Prostate gland (tissue), 2 donors: ENCODE measurements at regions not wholly inside any gene's neighbourhood (a gene's known extent, or its start where the extent isn't known, plus 50 kb on each side); places are given as distances from the start of the nearest gene placed in this dataset.

ENCODE experiments used
- DNase-seq: peaks from one replicate; pipeline ENCODE4 v3.0.0-alpha.2; 2019; ENCODE audit warnings: low spot score
- H3K27ac ChIP-seq, 2 donors: fragments of 200-600 bp; sonication (generic); 2 replicates each; pipeline ENCODE4 v1.5.1; 2017 to 2019
- H3K27me3 ChIP-seq: fragments of 200-600 bp; sonication (generic); replicated peaks from 2 replicates; pipeline ENCODE4 v1.5.1; 2019; ENCODE audit not compliant: insufficient read depth
- H3K36me3 ChIP-seq, 2 donors: fragments of 200-600 bp; sonication (generic); 1 replicate in 1 of 2; 2 replicates in 1 of 2; pipeline versions ENCODE4 v1.5.1 to v1.8.1; 2017 to 2019
- H3K4me1 ChIP-seq: fragments of 200-600 bp; sonication (generic); replicated peaks from 2 replicates; pipeline ENCODE4 v1.5.1; 2019
- H3K4me3 ChIP-seq, 2 donors: fragments of 200-600 bp; sonication (generic); 2 replicates each; pipeline ENCODE4 v1.5.1; 2017 to 2019
- H3K9me3 ChIP-seq: fragments of 200-600 bp; sonication (generic); 2 replicates; pipeline ENCODE4 v1.5.1; 2017
- POLR2A ChIP-seq: fragments of 450-650 bp; IDR thresholded peaks from one replicate; pipeline ENCODE4 v1.6.1; 2016; ENCODE audit warnings: antibody characterized with exemption, mild to moderate bottlenecking
- POLR2AphosphoS5 ChIP-seq: sonication (generic); formaldehyde crosslinking; IDR thresholded peaks from one replicate; pipeline ENCODE4 v1.6.1; 2017; ENCODE audit warnings: antibody characterized with exemption
- WGBS: methylation state at CpG from one replicate; pipeline ENCODE4 v1.1.5; 2018; 5-methylcytosine and 5-hydroxymethylcytosine counted together
- intact Hi-C: fragments of 100-400 bp; cut with DNase I; formaldehyde crosslinking; loops from one replicate; pipeline ENCODE4 v1.14.2; 2022
- TF ChIP-seq, protein P1 (sequence below), 4 experiments: fragments of 200-600 bp in 2 of 4; fragments of 450-650 bp in 2 of 4; sonication (generic) in 2 of 4; IDR thresholded peaks; 1 replicate in 3 of 4; 2 replicates in 1 of 4; pipeline ENCODE4 v1.5.1; 2016 to 2019; ENCODE audit warnings: antibody characterized with exemption in 4 of 4, mild to moderate bottlenecking in 2 of 4, moderate library complexity in 2 of 4

DNA sequence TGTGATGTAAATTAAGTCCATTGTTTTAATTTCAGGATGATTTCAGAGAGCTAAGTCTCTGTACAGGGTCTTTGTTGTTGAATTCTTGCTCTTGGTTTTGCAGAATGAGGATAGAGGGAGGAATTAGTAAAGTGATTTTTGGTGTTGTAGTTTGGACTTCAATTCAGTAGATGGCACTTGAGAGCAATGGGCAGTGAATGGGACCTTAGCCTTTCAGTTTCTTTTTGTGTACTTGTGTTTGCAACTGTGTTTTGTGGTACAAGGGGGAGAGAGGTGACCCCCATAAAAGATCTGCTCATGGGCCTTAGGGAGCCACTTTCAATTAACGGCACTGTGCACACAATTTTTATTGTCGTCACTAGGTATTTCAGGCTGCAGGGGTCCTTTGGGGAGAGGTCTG lies 340.0 kb downstream of the DCAF12L2 start:
- H3K9me3 ChIP-seq, result no peaks in the 10 kb centered on the region
- intact Hi-C loops, result no loop called here
- no peak for TF ChIP-seq POLR2AphosphoS5
- TF ChIP-seq POLR2A, result no peak
- TF ChIP-seq, protein P1, sequence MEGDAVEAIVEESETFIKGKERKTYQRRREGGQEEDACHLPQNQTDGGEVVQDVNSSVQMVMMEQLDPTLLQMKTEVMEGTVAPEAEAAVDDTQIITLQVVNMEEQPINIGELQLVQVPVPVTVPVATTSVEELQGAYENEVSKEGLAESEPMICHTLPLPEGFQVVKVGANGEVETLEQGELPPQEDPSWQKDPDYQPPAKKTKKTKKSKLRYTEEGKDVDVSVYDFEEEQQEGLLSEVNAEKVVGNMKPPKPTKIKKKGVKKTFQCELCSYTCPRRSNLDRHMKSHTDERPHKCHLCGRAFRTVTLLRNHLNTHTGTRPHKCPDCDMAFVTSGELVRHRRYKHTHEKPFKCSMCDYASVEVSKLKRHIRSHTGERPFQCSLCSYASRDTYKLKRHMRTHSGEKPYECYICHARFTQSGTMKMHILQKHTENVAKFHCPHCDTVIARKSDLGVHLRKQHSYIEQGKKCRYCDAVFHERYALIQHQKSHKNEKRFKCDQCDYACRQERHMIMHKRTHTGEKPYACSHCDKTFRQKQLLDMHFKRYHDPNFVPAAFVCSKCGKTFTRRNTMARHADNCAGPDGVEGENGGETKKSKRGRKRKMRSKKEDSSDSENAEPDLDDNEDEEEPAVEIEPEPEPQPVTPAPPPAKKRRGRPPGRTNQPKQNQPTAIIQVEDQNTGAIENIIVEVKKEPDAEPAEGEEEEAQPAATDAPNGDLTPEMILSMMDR (IDR thresholded peaks at IDR 0.05), result no peak
- 69% methylated on average over 2 of the region's 2 CpGs for WGBS
- no peak overlapping the region for H3K27ac ChIP-seq
- DNase-seq, result no peak
- H3K4me3 ChIP-seq, result no peak overlapping the region
- no peaks in the 10 kb centered on the region for H3K36me3 ChIP-seq
- no peaks in the 10 kb centered on the region for H3K4me1 ChIP-seq
- H3K27me3 ChIP-seq, result no peaks in the 10 kb centered on the region

DNA sequence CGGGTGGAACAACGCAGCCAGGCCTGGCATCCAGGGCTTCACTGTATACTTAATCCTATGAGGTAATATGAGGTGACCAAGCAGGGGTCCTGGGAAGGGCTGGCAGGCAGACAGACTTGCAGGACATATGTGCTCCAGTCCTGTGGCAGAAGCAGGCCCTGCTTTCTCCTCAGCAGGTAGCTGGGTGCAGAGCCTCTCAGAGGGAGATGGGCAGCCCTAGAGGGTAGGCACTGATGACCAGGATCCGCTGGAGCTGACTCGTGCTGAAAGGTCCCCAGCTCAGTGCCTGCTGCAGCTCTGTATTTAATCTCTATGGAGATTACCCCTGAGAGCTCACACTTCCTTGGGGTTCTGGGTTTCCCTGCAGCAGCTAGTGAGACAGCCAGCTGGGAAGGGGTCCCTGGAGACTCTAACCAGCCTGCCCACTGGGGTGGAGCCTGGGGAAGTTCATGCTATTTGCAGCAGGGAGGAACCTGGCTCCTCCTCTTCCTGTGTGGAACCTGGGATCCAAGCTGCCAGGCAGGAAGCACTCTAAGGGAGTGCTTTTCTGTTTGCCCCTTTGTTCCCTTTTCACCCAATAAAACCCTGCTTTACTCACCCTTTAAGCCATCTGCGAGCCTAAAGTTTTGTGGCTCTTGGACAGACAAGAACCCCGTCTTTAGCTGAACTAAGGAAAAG lies 339.2 kb downstream of the DCAF12L2 start:
- TF ChIP-seq POLR2AphosphoS5 (no peak), POLR2A (no peak)
- TF ChIP-seq, protein P1 (IDR thresholded peaks at IDR 0.05), result no peak
- Histone ChIP-seq H3K27me3 (no peaks in the 10 kb centered on the region), H3K4me1 (no peaks in the 10 kb centered on the region), H3K27ac (no peak overlapping the region), H3K9me3 (no peaks in the 10 kb centered on the region), H3K36me3 (no peaks in the 10 kb centered on the region), H3K4me3 (no peak overlapping the region)
- intact Hi-C loops, result no loop called here
- 81% methylated on average over 4 of the region's 6 CpGs for WGBS
- no peak for DNase-seq

DNA sequence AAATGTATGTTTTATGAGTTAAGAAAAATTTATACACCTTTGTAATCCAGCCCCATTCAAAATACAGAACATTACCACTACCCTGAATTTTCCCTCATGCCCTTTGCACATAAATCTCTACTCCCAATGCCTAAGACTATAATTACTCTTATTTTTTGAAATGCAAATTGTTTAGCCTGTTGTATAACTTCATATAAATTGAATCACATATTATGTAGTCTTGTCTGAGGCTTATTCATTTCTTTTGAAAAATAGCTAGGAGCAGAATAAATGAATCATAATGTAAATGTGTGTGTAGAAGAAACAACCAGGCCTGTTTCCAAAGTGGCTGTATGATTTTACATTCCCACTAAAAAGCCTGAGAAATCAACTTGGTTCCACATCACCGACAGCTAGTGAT lies 319.8 kb downstream of the DCAF12L2 start:
- DNase-seq, result no peak
- Histone ChIP-seq H3K27ac (no peak overlapping the region), H3K36me3 (no peaks in the 10 kb centered on the region), H3K27me3 (no peaks in the 10 kb centered on the region), H3K9me3 (no peaks in the 10 kb centered on the region), H3K4me3 (no peak overlapping the region), H3K4me1 (no peaks in the 10 kb centered on the region)
- intact Hi-C loops, result no loop called here
- TF ChIP-seq POLR2A (no peak), POLR2AphosphoS5 (no peak)
- TF ChIP-seq, protein P1 (IDR thresholded peaks at IDR 0.05), result no peak
- 80% methylated on average over 1 of the region's 1 CpG for WGBS

DNA sequence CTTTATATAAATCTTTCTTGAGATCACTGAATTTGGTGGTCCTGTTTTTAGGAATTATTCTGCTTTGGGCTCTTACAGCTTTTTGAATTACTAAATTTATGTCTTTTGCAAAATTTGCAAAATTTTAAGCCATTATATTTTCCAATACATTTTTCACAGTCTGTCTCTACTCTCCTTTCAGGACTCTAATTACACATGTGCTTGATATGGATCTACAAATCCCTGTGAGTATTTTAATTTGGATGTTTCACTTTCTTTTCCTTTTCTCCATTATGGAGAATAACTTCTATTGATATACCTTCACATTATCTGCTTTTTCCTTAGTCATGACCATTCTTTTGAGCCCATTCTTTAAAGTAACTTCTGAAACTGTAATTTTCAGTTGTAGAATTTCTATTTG lies 315.4 kb downstream of the DCAF12L2 start:
- Histone ChIP-seq H3K36me3 (no peaks in the 10 kb centered on the region), H3K4me1 (no peaks in the 10 kb centered on the region), H3K27me3 (no peaks in the 10 kb centered on the region), H3K9me3 (no peaks in the 10 kb centered on the region), H3K4me3 (no peak overlapping the region), H3K27ac (no peak overlapping the region)
- no peak for DNase-seq
- intact Hi-C loops, result no loop called here
- TF ChIP-seq POLR2AphosphoS5 (no peak), POLR2A (no peak)
- TF ChIP-seq, protein P1 (IDR thresholded peaks at IDR 0.05), result no peak

DNA sequence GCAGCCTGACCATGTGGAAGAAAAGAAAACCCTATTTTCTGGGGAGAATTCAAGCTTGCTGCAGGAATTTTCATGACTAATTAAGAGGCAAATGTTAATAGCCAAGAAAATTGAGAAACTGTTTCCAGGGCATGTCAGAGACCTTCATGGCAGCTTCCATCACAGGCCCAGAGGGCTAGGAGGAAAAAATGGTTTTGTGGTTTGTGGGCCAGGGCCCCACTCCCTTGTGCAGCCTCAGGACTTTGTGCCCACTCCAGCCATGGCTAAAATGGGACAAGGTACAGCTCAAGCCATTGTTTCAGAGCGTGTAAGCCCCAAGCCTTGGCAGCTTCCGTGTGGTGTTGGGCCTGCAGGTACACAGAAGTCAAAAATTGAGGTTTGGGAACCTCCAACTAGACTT lies 282.9 kb downstream of the DCAF12L2 start:
- WGBS, result 90% methylated on average over 2 of the region's 2 CpGs
- DNase-seq, result no peak

More for the DNA sequence above, 282.9 kb downstream of the DCAF12L2 start:
- Histone ChIP-seq H3K4me1 (no peaks in the 10 kb centered on the region), H3K4me3 (no peak overlapping the region), H3K27me3 (no peaks in the 10 kb centered on the region), H3K27ac (no peak overlapping the region), H3K9me3 (no peaks in the 10 kb centered on the region), H3K36me3 (no peaks in the 10 kb centered on the region)
- intact Hi-C loops, result no loop called here
- TF ChIP-seq, protein P1 (IDR thresholded peaks at IDR 0.05), result no peak
- TF ChIP-seq POLR2AphosphoS5 (no peak), POLR2A (no peak)
